Activated CD8-positive, alpha-beta memory T cell treated with anti-CD3 and anti-CD28 coated beads, Interleukin-2, amount 10 ng/mL, durations not matched to agents 7 days and 5 days (primary cell): ENCODE measurements at regions not wholly inside any gene's neighbourhood (a gene's known extent, or its start where the extent isn't known, plus 50 kb on each side); places are given as distances from the start of the nearest gene placed in this dataset.
A peak's percentile ranks its signal among the peaks of the same experiment; 100 is the strongest.
"Not testable (repeated sequence)": the region's sequence is repeated elsewhere in the genome, so short reads cannot be mapped to it uniquely, and the experiment has no call there.

Experiments
- ATAC-seq: fragments of 150-1000 bp; cut with Tn5 transposase; one replicate; pipeline ENCODE4 v1.10.0; 2021; ENCODE audit warnings: moderate library complexity
- CTCF ChIA-PET: fragments of 350-600 bp; sonication (Branson Sonifier 250); formaldehyde crosslinking; loops from one replicate; lab custom pipeline; 2021; ENCODE audit warnings: antibody characterized with exemption; lab: Charles Lee
- DNase-seq: peaks from one replicate; pipeline ENCODE4 v3.0.0-alpha.2; 2020
- H3K27ac Mint-ChIP-seq: one replicate; pipeline ENCODE4 v1.8.0; 2021; ENCODE audit warnings: mild to moderate bottlenecking, mixed read lengths
- H3K27me3 Mint-ChIP-seq: one replicate; pipeline ENCODE4 v1.8.0; 2021; ENCODE audit warnings: mixed read lengths
- H3K36me3 Mint-ChIP-seq: one replicate; pipeline ENCODE4 v1.8.0; 2021; ENCODE audit warnings: mild to moderate bottlenecking, mixed read lengths
- H3K4me1 Mint-ChIP-seq: one replicate; pipeline ENCODE4 v1.8.0; 2021; ENCODE audit warnings: mixed read lengths
- H3K4me3 Mint-ChIP-seq: one replicate; pipeline ENCODE4 v1.8.0; 2021; ENCODE audit warnings: mild to moderate bottlenecking, moderate library complexity, mixed read lengths
- H3K9me3 Mint-ChIP-seq: one replicate; pipeline ENCODE4 v1.8.0; 2022; ENCODE audit warnings: low read depth, mixed read lengths

DNA sequence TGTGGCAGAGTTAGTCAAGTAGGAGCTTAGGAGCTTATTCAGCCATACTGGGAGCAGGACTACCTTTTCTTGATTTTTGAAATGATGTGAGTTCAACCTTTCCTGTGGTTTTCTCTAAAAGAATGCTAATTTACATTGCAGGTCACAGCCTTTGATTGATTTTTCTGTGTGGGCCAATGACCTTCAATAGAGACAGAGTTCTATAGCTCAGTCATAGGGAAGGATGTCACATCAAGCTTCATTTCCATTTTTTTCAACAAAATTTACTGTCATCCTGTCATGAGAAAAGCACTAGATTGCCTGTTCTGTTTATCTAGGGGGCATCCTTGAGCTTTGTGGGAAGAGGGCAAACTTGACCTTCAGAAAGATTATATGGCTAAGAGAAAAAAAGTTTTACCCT lies 448.7 kb downstream of the MID1IP1 start:
- Mint-ChIP-seq H3K36me3 (no peaks in the 10 kb centered on the region), H3K9me3 (peaks cover 2% of the 10 kb centered on the region), H3K27ac (no peak overlapping the region), H3K27me3 (no peaks in the 10 kb centered on the region), H3K4me1 (peaks cover 10% of the 10 kb centered on the region), H3K4me3 (no peak overlapping the region)
- no peak for ATAC-seq
- no peak for DNase-seq
- CTCF ChIA-PET: interaction anchor here (0.7 kb wide), 1 partner anchor 13 kb away, joined by 3 read pairs; no protein-coding TSS in a partner anchor

DNA sequence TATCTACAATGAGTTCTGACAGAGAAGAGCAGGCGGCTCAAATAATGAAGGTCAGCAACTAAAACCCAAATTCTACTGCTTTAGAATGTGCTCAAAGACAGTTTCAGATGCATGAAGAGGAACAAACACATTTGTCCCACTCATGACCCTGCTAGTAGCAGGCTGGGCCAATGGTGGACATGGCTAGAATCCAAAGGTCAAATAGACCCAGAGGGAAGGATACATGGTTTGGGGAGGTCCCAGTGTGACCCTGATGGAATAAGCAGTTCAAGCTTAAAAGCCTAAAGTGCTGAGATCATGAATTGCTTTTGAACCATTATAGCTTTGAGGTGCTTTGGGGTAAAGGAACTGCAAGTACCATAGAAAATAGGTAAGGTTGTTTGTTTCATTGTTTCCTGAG lies 450.7 kb downstream of the MID1IP1 start:
- no peak for ATAC-seq
- no peak for DNase-seq
- Mint-ChIP-seq H3K27ac (no peak overlapping the region), H3K27me3 (no peaks in the 10 kb centered on the region), H3K4me1 (peaks cover 10% of the 10 kb centered on the region), H3K4me3 (no peak overlapping the region), H3K9me3 (peaks cover 2% of the 10 kb centered on the region), H3K36me3 (no peaks in the 10 kb centered on the region)
- CTCF ChIA-PET: no interaction called here

DNA sequence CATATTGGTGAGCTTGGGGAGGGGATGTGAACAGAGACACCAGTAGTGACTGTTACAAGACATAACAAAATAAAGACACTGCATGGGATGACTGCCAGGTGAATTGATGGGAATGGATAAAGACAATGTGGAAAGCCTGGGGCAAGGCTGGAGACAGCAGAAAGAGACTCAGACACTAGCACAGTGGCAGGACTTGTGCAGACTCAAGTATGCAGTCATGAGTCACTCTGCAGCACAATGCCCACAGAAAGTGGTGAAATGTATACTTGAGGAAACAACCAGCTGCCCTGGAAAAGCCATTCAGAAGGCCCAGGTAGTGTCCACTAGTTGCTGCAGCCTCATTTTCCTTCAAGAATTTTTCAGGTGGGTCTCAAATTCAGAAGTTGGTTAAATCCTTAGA lies 452.3 kb downstream of the MID1IP1 start:
- Mint-ChIP-seq H3K27me3 (no peaks in the 10 kb centered on the region), H3K36me3 (no peaks in the 10 kb centered on the region), H3K9me3 (peaks cover 2% of the 10 kb centered on the region), H3K4me1 (peaks cover 10% of the 10 kb centered on the region), H3K27ac (no peak overlapping the region), H3K4me3 (no peak overlapping the region)
- DNase-seq: no peak
- ATAC-seq: no peak
- CTCF ChIA-PET: interaction anchor here (0.9 kb wide), 1 partner anchor 8 kb away, joined by 3 read pairs; no protein-coding TSS in a partner anchor

DNA sequence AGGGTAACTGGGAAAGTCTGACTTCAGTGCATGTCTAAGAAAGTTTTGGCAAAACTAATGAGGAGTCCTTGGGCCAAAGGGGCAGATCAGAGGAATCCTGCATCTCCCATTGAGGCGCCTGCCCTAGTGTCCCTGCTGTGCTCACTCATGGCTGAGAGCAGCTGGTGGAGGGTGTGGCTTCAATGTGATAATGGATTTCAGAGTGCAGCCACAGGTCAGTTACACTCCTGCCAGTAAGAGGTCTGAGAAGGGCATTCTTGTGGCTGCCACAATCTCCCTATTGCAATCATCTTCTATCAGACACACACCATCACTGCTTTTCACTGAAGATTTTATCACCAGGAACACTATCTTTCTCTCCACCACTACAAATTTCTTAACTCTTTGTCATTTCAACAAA lies 457.1 kb downstream of the MID1IP1 start:
- peaks cover 14% of the 10 kb centered on the region for H3K4me1 Mint-ChIP-seq
- no peaks in the 10 kb centered on the region for H3K27me3 Mint-ChIP-seq
- H3K27ac Mint-ChIP-seq: no peak overlapping the region
- DNase-seq (no peak), ATAC-seq (no peak)
- H3K4me3 Mint-ChIP-seq: no peak overlapping the region
- no peaks in the 10 kb centered on the region for H3K9me3 Mint-ChIP-seq
- CTCF ChIA-PET: interaction anchor here (0.8 kb wide), 1 partner anchor 505 kb away, joined by 3 read pairs; no protein-coding TSS in a partner anchor
- no peaks in the 10 kb centered on the region for H3K36me3 Mint-ChIP-seq

DNA sequence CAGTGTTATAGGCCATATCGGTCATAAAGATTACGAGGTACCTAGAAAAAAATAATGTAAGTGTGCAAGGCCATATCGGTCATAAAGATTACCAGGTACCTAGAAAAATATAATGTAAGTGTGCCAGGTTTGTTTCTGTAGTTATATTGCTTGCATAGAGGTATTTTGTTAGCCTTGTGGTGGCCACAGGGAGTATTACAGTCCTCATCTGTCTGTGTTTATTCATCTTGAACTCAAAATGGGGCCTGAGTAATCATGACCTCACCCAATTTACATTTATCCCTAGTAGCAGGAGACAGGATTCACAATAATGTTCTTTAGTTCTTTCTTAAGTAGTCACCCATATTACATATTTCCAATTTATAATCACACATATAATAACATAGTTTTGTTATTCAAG lies 459.7 kb downstream of the MID1IP1 start:
- Mint-ChIP-seq H3K36me3 (no peaks in the 10 kb centered on the region), H3K4me1 (peaks cover 29% of the 10 kb centered on the region), H3K4me3 (no peak overlapping the region), H3K9me3 (no peaks in the 10 kb centered on the region), H3K27ac (no peak overlapping the region), H3K27me3 (no peaks in the 10 kb centered on the region)
- CTCF ChIA-PET: interaction anchor here (0.5 to 1.4 kb wide), 3 partner anchors 8 to 549 kb away, joined by 3 to 4 read pairs (median 3); no protein-coding TSS in a partner anchor
- no peak for DNase-seq
- ATAC-seq: no peak

DNA sequence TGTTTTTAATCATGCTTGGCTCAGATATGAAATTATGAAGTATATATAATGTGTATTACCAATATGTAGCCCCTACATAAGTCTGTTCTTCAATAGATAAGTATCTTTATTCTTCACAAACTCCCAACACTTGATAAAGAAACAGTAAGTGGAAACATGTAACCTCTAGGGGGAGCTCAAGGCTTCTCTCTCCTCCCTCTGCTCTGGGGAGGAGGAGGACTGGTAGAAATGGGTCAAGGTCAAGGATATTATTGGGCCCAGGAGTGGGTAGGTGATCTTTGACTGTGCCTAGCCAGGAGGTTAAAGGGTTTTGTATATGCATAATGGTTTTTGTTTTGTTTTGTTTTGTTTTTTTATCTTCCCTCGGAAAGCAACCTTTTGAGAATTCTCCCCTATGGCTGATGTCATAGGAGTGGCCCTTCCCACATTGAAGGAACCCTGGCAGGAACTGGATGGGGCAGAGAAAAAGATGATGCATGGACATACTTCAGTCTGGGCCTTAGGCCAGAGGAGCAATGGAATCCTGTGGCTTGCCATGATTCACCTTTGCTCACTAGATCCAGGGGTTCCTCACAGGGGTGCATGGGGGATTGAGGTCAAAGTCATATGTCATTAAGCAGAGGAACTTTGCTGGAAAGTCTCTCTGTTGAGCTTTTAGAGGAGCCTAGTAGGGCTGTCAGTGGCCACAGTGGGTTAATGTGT lies 460.3 kb downstream of the MID1IP1 start:
- no peak overlapping the region for H3K27ac Mint-ChIP-seq
- CTCF ChIA-PET: interaction anchor here (1.0 to 1.4 kb wide), 4 partner anchors 8 to 182 kb away, joined by 3 read pairs; no protein-coding TSS in a partner anchor
- DNase-seq (no peak), ATAC-seq (peak; percentile 36)
- H3K4me3 Mint-ChIP-seq: no peak overlapping the region
- H3K36me3 Mint-ChIP-seq: no peaks in the 10 kb centered on the region
- H3K9me3 Mint-ChIP-seq: no peaks in the 10 kb centered on the region
- no peaks in the 10 kb centered on the region for H3K27me3 Mint-ChIP-seq
- peaks cover 29% of the 10 kb centered on the region for H3K4me1 Mint-ChIP-seq

DNA sequence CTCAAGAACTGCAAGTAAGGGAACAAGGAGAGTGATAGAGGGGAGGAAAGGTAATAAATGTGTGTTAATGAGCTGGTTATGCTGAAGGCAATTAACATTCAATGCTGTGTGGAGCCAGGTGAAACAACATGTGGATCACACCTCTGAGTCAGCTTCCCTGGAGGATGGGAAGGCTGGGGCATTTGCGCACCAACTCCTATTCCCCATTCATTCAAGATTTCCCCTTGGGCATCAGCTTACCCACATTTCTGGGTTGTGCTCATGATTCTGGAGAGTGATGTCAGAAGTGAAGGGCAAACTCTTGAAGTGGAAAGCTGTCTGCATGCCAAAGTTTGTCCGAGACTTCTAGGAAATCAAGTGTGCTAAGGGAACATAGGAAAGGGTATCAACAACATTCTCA lies 461.4 kb downstream of the MID1IP1 start:
- no peak for DNase-seq
- Mint-ChIP-seq H3K27me3 (no peaks in the 10 kb centered on the region), H3K4me3 (no peak overlapping the region), H3K27ac (no peak overlapping the region), H3K36me3 (no peaks in the 10 kb centered on the region), H3K9me3 (no peaks in the 10 kb centered on the region), H3K4me1 (peaks cover 31% of the 10 kb centered on the region)
- CTCF ChIA-PET: interaction anchor here (1.3 to 1.6 kb wide), 3 partner anchors 13 to 181 kb away, joined by 3 read pairs; no protein-coding TSS in a partner anchor
- no peak for ATAC-seq

DNA sequence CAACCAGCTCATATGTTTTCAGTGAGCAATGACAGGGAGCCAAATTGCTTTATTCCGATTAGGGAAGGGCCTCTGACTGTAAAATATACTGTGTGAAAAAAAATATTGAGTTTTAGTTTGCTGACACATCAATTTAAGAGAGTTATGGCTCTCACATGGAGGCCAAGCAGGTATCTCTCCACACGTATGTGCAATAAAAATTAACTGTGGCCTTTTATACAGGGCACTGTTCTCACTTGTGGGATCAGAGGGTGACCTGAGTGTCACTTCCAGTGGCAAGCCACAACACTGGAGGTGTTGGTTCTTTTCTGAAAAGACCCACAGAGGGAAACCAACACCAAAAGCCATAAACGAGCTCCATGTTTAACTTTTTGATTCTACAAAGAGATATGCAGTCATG lies 462.8 kb downstream of the MID1IP1 start:
- ATAC-seq (peak; percentile 23), DNase-seq (peak; percentile 60)
- Mint-ChIP-seq H3K27me3 (no peaks in the 10 kb centered on the region), H3K4me3 (no peak overlapping the region), H3K27ac (no peak overlapping the region), H3K4me1 (peaks cover 35% of the 10 kb centered on the region), H3K9me3 (no peaks in the 10 kb centered on the region), H3K36me3 (no peaks in the 10 kb centered on the region)
- CTCF ChIA-PET: interaction anchor here (1.6 kb wide), 1 partner anchor 169 kb away, joined by 3 read pairs; no protein-coding TSS in a partner anchor

DNA sequence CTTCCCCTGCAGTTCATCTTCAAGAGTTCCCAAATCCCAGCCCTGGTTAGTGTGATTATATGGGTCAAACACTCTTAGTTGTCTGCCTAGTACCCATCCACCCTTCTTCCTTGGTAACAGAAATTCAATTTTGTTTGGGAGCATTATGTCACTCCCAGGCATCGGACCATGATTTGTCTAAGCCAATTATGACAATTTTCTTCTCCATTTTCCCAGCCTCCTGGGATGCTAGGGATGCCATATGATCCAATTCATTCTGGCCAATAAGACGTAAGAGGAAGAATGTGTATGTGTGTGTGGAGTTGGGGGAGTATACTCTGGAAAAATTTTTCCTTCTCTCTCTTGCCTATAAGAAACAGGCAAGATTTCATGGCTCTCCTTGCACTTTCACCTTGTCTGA lies 465.9 kb downstream of the MID1IP1 start:
- CTCF ChIA-PET: no interaction called here
- no peak overlapping the region for H3K4me3 Mint-ChIP-seq
- DNase-seq (no peak), ATAC-seq (no peak)
- H3K9me3 Mint-ChIP-seq: no peaks in the 10 kb centered on the region
- no peak overlapping the region for H3K27ac Mint-ChIP-seq
- no peaks in the 10 kb centered on the region for H3K36me3 Mint-ChIP-seq
- peaks cover 29% of the 10 kb centered on the region for H3K4me1 Mint-ChIP-seq
- no peaks in the 10 kb centered on the region for H3K27me3 Mint-ChIP-seq

DNA sequence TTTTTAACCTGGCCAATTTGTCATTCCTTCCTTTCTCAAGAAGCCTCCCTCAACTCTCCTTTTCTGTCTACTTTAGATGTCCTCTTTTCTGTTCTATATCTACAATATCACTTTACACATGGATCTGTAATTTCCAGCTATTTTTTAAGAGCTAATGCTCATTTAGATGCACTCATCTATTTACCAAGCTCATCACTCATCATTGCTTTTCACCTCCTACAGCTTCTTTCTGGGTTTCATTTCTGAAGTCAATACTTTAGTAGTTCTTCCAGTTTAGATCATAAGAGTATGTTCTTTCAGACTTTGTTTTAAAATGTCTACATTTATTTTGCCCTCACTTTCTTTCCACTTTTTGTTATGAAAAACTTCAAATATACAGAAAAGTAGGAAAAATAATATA lies 466.9 kb downstream of the MID1IP1 start:
- Mint-ChIP-seq H3K4me1 (peaks cover 21% of the 10 kb centered on the region), H3K9me3 (no peaks in the 10 kb centered on the region), H3K4me3 (no peak overlapping the region), H3K27me3 (no peaks in the 10 kb centered on the region), H3K36me3 (no peaks in the 10 kb centered on the region), H3K27ac (no peak overlapping the region)
- no peak for DNase-seq
- ATAC-seq: no peak
- CTCF ChIA-PET: no interaction called here

DNA sequence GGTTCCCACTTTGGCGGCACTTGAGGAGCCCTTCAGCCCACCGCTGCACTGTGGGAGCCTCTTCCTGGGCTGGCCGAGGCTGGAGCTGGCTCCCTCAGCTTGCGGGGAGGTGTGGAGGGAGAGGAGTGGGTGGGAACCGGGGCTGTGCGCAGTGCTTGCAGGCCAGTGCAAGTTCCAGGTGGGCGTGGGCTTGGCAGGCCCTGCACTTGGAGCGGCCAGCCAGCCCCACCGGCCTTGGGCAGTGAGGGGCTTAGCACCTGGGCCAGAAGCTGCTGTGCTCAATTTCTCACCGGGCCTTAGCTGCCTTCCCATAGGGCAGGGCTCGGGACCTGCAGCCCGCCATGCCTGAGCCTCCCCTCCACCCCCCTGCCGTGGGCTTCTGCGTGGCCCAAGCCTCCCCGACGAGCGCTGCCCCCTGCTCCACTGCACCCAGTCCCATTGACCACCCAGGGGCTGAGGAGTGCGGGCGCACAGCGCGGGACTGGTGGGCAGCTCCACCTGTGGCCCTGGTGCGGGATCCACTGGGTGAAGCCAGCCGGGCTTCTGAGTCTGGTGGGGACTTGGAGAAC lies 474.3 kb downstream of the MID1IP1 start:
- ATAC-seq: no peak
- Mint-ChIP-seq H3K27ac (no peak overlapping the region), H3K4me1 (no peaks in the 10 kb centered on the region)

DNA sequence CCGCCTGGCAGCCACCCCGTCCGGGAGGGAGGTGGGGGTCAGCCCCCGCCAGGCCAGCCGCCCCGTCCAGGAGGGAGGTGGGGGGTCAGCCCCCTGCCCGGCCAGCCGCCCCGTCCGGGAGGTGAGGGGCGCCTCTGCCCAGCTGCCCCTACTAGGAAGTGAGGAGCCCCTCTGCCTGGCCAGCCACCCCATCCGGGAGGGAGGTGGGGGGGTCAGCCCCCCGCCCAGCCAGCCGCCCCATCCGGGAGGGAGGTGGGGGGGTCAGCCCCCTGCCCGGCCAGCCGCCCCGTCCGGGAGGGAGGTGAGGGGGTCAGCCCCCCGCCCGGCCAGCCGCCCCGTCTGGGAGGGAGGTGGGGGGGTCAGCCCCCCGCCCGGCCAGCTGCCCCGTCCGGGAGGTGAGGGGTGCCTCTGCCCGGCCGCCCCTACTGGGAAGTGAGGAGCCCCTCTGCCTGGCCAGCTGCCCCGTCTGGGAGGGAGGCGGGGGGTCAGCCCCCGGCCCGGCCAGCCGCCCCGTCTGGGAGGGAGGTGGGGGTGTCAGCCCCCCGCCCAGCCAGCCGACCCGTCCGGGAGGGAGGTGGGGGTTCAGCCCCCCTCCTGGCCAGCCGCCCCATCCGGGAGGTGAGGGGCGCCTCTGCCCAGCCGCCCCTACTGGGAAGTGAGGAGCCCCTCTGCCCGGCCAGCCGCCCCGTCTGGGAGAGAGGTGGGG lies 476.6 kb downstream of the MID1IP1 start:
- CTCF ChIA-PET, H3K9me3 Mint-ChIP-seq, H3K27me3 Mint-ChIP-seq, ATAC-seq, H3K27ac Mint-ChIP-seq, H3K4me1 Mint-ChIP-seq, DNase-seq, H3K4me3 Mint-ChIP-seq, H3K36me3 Mint-ChIP-seq: not testable (repeated sequence)

More for the DNA sequence above, 474.3 kb downstream of the MID1IP1 start:
- peaks cover 2% of the 10 kb centered on the region for H3K9me3 Mint-ChIP-seq
- CTCF ChIA-PET: no interaction called here
- no peak for DNase-seq
- no peaks in the 10 kb centered on the region for H3K27me3 Mint-ChIP-seq
- no peak overlapping the region for H3K4me3 Mint-ChIP-seq
- H3K36me3 Mint-ChIP-seq: no peaks in the 10 kb centered on the region

DNA sequence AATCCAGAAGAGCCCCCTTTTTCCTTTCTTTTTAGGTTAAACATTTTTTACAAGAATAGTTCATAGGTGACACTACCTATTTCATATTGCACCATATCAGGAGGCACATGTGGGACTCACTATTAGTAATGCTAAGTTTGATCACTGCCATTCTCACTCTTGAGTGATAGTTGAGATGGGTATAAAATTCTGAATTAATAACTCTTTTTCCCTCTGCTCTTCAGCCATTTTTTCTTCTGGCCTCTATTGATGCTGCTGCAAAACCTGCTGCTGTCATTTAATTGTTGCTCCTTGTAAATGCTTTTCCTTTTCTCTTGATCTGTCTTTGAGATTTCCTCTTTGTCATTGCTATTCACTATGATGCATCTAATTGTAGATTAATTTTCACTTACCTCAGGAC lies 482.0 kb downstream of the MID1IP1 start:
- no peaks in the 10 kb centered on the region for H3K27me3 Mint-ChIP-seq
- no peak overlapping the region for H3K4me3 Mint-ChIP-seq
- no peak for DNase-seq
- no peak for ATAC-seq
- CTCF ChIA-PET: no interaction called here
- H3K27ac Mint-ChIP-seq: no peak overlapping the region
- H3K9me3 Mint-ChIP-seq: peaks cover 7% of the 10 kb centered on the region
- H3K36me3 Mint-ChIP-seq: peaks cover 5% of the 10 kb centered on the region
- H3K4me1 Mint-ChIP-seq: no peaks in the 10 kb centered on the region
